ENCODE measurements at regions not wholly inside any gene's neighbourhood (a gene's known extent, or its start where the extent isn't known, plus 50 kb on each side); places are given as distances from the start of the nearest gene placed in this dataset.

DNA sequence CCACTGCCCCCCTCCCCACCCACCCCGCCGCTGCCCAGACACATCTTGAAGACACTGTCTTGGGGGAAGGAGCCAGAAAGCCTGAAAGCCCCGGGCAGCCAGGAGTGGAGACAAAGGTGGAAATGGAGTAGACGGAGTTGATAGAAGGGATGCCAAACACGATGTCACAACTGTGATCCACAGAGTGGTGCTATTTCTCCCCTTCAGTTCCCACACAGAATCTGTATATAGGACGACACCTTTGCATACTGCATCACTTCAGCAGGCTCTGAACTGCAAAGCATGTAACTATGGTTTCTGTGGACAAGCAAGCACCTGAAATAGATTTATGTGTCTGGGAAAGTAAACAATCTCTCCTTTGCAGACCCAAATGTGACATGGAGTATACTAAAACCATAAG is 56.4 kb upstream of the F13A1 start:
- Histone ChIP-seq H3K9me3 (no peaks in the 10 kb centered on the region), H3K4me1 (ENCODE audit: control insufficient read depth in 1 of 2, insufficient read depth in 2 of 2, low read depth in 1 of 2, low read length in 1 of 2) (no peaks in the 10 kb centered on the region), H3K36me3 (replicated peaks in 1 of 2; ENCODE audit: control insufficient read depth in 1 of 2, insufficient read depth in 2 of 2, low read length in 1 of 2) (no peaks in the 10 kb centered on the region), H3F3A (replicated peaks; ENCODE audit: insufficient read depth) (no peaks in the 10 kb centered on the region), H3K9ac (no peak overlapping the region), H2AFZ (ENCODE audit: low read depth) (no peak overlapping the region), H4K20me1 (ENCODE audit: insufficient read depth) (no peaks in the 10 kb centered on the region), H3K9me2 (no peaks in the 10 kb centered on the region), H3K27ac (ENCODE audit: low read depth in 2 of 2, low read length in 1 of 2) (no peak overlapping the region), H3K4me2 (no peak overlapping the region), H3K4me3 (ENCODE audit: low read depth in 2 of 2, low read length in 1 of 2) (no peak overlapping the region), H3K27me3 (ENCODE audit: insufficient read depth) (no peaks in the 10 kb centered on the region), H3K79me2 (ENCODE audit: insufficient read depth) (no peaks in the 10 kb centered on the region)
- DNase-seq, result no peak
- ChIA-PET CTCF (no interaction called here), POLR2A (no interaction called here)
- WGBS (ENCODE audit: low lambda C conversion rate), result 2% methylated on average over 6 of the region's 6 CpGs
- TF ChIP-seq MEF2A (IDR thresholded peaks at IDR 0.05; ENCODE audit: borderline replicate concordance, low read depth), result no peak
- TF ChIP-seq FOXM1 (IDR thresholded peaks at IDR 0.05; ENCODE audit: low read depth), result no peak
- no peak for TF ChIP-seq FOSL2 (IDR thresholded peaks at IDR 0.05; ENCODE audit: borderline replicate concordance, low read depth)
- no peak for TF ChIP-seq SMC3 (IDR thresholded peaks at IDR 0.05; ENCODE audit: low read depth, low read length)
- no peak for TF ChIP-seq GATA2 (CRISPR knock-in tag; IDR thresholded peaks at IDR 0.05)

DNA sequence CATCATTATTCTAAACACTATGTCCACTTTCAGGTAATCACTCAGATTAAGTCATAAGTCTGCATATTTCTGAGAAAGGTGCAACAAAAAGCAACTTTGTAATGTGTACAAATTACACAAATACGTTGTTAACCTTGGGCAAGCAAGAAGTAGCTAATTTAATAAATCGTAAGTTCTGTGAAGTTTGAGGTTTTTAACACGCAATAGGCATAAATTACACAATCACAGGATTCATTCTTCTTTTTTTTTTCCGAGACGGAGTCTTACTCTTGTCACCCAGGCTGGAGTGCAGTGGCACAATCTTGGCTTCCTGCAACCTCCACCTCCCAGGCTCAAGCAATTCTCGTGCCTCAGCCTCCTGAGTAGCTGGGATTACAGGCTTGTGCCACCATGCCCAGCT is 57.2 kb upstream of the F13A1 start:
- ChIA-PET CTCF (no interaction called here), POLR2A (interaction anchor here (0.6 kb wide), 1 partner anchor 72 kb away, joined by 3 read pairs; no protein-coding TSS in a partner anchor)
- Histone ChIP-seq H3K27ac (ENCODE audit: low read depth in 2 of 2, low read length in 1 of 2) (no peak overlapping the region), H3K9me2 (no peaks in the 10 kb centered on the region), H3K9ac (no peak overlapping the region), H3F3A (replicated peaks; ENCODE audit: insufficient read depth) (no peaks in the 10 kb centered on the region), H2AFZ (ENCODE audit: low read depth) (no peak overlapping the region), H3K4me3 (ENCODE audit: low read depth in 2 of 2, low read length in 1 of 2) (no peak overlapping the region), H3K9me3 (no peaks in the 10 kb centered on the region), H4K20me1 (ENCODE audit: insufficient read depth) (no peaks in the 10 kb centered on the region), H3K4me1 (ENCODE audit: control insufficient read depth in 1 of 2, insufficient read depth in 2 of 2, low read depth in 1 of 2, low read length in 1 of 2) (no peaks in the 10 kb centered on the region), H3K4me2 (no peak overlapping the region), H3K79me2 (ENCODE audit: insufficient read depth) (no peaks in the 10 kb centered on the region), H3K27me3 (ENCODE audit: insufficient read depth) (no peaks in the 10 kb centered on the region), H3K36me3 (replicated peaks in 1 of 2; ENCODE audit: control insufficient read depth in 1 of 2, insufficient read depth in 2 of 2, low read length in 1 of 2) (no peaks in the 10 kb centered on the region)
- WGBS (ENCODE audit: low lambda C conversion rate), result 11% methylated on average over 6 of the region's 6 CpGs
- no peak for TF ChIP-seq GATA2 (CRISPR knock-in tag; IDR thresholded peaks at IDR 0.05)
- no peak for TF ChIP-seq TCF12 (IDR thresholded peaks at IDR 0.05)
- no peak for TF ChIP-seq EZH2phosphoT487 (IDR thresholded peaks at IDR 0.05; ENCODE audit: borderline replicate concordance, low read depth)
- TF ChIP-seq RCOR1 (IDR thresholded peaks at IDR 0.05; ENCODE audit: low read length), result no peak
- no peak for TF ChIP-seq CHD2 (IDR thresholded peaks at IDR 0.05; ENCODE audit: low read length, partially characterized antibody)
- TF ChIP-seq, protein P1, sequence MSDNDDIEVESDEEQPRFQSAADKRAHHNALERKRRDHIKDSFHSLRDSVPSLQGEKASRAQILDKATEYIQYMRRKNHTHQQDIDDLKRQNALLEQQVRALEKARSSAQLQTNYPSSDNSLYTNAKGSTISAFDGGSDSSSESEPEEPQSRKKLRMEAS (IDR thresholded peaks at IDR 0.05; ENCODE audit: low read depth), result no peak
- no peak for TF ChIP-seq RFX5 (IDR thresholded peaks at IDR 0.05; ENCODE audit: low read length)
- no peak for TF ChIP-seq MXI1 (IDR thresholded peaks at IDR 0.05; ENCODE audit: low read depth, low read length)
- DNase-seq, result no peak

DNA sequence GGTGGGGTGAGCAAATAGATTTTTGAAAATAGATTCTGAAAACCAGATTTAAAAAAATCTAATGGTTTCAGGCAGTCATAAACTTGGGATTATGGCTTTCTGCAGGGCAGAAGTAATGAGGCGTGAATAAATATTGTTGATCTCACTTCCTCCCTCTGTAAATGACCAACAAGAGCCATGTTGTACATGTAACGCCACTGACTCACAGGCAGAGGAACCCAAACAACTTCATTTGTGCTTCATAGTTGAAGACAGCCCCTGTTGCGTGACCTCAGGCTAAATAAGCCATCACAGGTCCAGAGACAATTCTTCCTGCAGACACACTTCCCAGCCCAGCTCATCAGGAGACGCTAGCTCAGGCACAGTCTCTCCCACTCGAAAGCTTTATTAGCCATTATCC is 59.1 kb upstream of the F13A1 start:
- POLR2A ChIA-PET, result no interaction called here
- no peak for DNase-seq
- Histone ChIP-seq H2AFZ (ENCODE audit: low read depth) (no peak overlapping the region), H3K4me3 (ENCODE audit: low read depth in 2 of 2, low read length in 1 of 2) (no peak overlapping the region), H3K9me3 (no peaks in the 10 kb centered on the region), H3K9ac (no peak overlapping the region), H3K27me3 (ENCODE audit: insufficient read depth) (no peaks in the 10 kb centered on the region), H3K4me1 (ENCODE audit: control insufficient read depth in 1 of 2, insufficient read depth in 2 of 2, low read depth in 1 of 2, low read length in 1 of 2) (no peaks in the 10 kb centered on the region), H3K9me2 (no peaks in the 10 kb centered on the region), H3K79me2 (ENCODE audit: insufficient read depth) (no peaks in the 10 kb centered on the region), H3K4me2 (no peak overlapping the region), H3F3A (replicated peaks; ENCODE audit: insufficient read depth) (no peaks in the 10 kb centered on the region), H3K36me3 (replicated peaks in 1 of 2; ENCODE audit: control insufficient read depth in 1 of 2, insufficient read depth in 2 of 2, low read length in 1 of 2) (no peaks in the 10 kb centered on the region), H4K20me1 (ENCODE audit: insufficient read depth) (no peaks in the 10 kb centered on the region), H3K27ac (ENCODE audit: low read depth in 2 of 2, low read length in 1 of 2) (no peak overlapping the region)
- WGBS (ENCODE audit: low lambda C conversion rate), result 6% methylated on average over 5 of the region's 5 CpGs
- no peak for TF ChIP-seq RAD21 (IDR thresholded peaks at IDR 0.05; ENCODE audit: low read length)
- TF ChIP-seq, protein P1 (IDR thresholded peaks at IDR 0.05; ENCODE audit: low read depth), result no peak
- TF ChIP-seq RFX5 (IDR thresholded peaks at IDR 0.05; ENCODE audit: low read length), result no peak
- no peak for TF ChIP-seq MEF2A (IDR thresholded peaks at IDR 0.05; ENCODE audit: borderline replicate concordance, low read depth)
- TF ChIP-seq, protein P2, sequence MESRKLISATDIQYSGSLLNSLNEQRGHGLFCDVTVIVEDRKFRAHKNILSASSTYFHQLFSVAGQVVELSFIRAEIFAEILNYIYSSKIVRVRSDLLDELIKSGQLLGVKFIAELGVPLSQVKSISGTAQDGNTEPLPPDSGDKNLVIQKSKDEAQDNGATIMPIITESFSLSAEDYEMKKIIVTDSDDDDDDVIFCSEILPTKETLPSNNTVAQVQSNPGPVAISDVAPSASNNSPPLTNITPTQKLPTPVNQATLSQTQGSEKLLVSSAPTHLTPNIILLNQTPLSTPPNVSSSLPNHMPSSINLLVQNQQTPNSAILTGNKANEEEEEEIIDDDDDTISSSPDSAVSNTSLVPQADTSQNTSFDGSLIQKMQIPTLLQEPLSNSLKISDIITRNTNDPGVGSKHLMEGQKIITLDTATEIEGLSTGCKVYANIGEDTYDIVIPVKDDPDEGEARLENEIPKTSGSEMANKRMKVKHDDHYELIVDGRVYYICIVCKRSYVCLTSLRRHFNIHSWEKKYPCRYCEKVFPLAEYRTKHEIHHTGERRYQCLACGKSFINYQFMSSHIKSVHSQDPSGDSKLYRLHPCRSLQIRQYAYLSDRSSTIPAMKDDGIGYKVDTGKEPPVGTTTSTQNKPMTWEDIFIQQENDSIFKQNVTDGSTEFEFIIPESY (IDR thresholded peaks at IDR 0.05; ENCODE audit: borderline replicate concordance, low read depth), result no peak
- no peak for TF ChIP-seq NRF1 (IDR thresholded peaks at IDR 0.05; ENCODE audit: low read depth, low read length)
- TF ChIP-seq JUND (IDR thresholded peaks at IDR 0.05), result no peak
- TF ChIP-seq TCF12 (IDR thresholded peaks at IDR 0.05), result no peak
- TF ChIP-seq FOSL2 (IDR thresholded peaks at IDR 0.05; ENCODE audit: borderline replicate concordance, low read depth), result no peak
- TF ChIP-seq NFIC (IDR thresholded peaks at IDR 0.05; ENCODE audit: borderline replicate concordance), result no peak
- no peak for TF ChIP-seq GATA2 (CRISPR knock-in tag; IDR thresholded peaks at IDR 0.05)
- no peak for TF ChIP-seq ELF1 (IDR thresholded peaks at IDR 0.05)
- CTCF ChIA-PET, result no interaction called here

Data from SK-N-SH (cell line).